Neuronal stem cell (in vitro differentiated cells): ENCODE measurements at regions not wholly inside any gene's neighbourhood (a gene's known extent, or its start where the extent isn't known, plus 50 kb on each side); places are given as distances from the start of the nearest gene placed in this dataset.

Source experiments
- DNase-seq: peaks from one replicate; pipeline ENCODE4 v3.0.0-alpha.2; 2013; ENCODE audit warnings: low spot score
- H2AFZ ChIP-seq: one replicate; pipeline ENCODE4 v1.6.1; 2013; ENCODE audit warnings: mild to moderate bottlenecking, low read length, inconsistent platforms
- H2AK5ac ChIP-seq: 2 replicates; pipeline ENCODE4 v1.6.1; 2013; ENCODE audit warnings: low read depth, mild to moderate bottlenecking, inconsistent platforms, low read length, moderate library complexity, mixed read lengths
- H2BK120ac ChIP-seq: 2 replicates; pipeline ENCODE4 v1.6.1; 2013; ENCODE audit warnings: low read depth, mild to moderate bottlenecking, inconsistent platforms, low read length, moderate library complexity, mixed read lengths
- H2BK12ac ChIP-seq: one replicate; pipeline ENCODE4 v1.6.1; 2013; ENCODE audit warnings: low read length, inconsistent platforms
- H2BK15ac ChIP-seq: 2 replicates; pipeline ENCODE4 v1.6.1; 2013; ENCODE audit warnings: mild to moderate bottlenecking, low read length, inconsistent platforms, mixed read lengths
- H2BK5ac ChIP-seq: one replicate; pipeline ENCODE4 v1.6.1; 2013; ENCODE audit warnings: inconsistent platforms, mild to moderate bottlenecking, low read length, moderate library complexity
- H3K14ac ChIP-seq: one replicate; pipeline ENCODE4 v1.6.1; 2013; ENCODE audit warnings: low read length, inconsistent platforms
- H3K18ac ChIP-seq: 2 replicates; pipeline ENCODE4 v1.6.1; 2013; ENCODE audit warnings: low read length, inconsistent platforms
- H3K23ac ChIP-seq: 2 replicates; pipeline ENCODE4 v1.6.1; 2013; ENCODE audit warnings: low read depth, mild to moderate bottlenecking, mixed read lengths, low read length, inconsistent platforms; ENCODE audit not compliant: poor library complexity
- H3K27ac ChIP-seq: replicated peaks from 3 replicates; pipeline ENCODE4 v1.5.1; 2013; ENCODE audit warnings: low read length, inconsistent platforms
- H3K27me3 ChIP-seq, 3 experiments: 2 replicates each; pipeline ENCODE4 v1.6.1; 2013; ENCODE audit warnings: low read length in 3 of 3, mild to moderate bottlenecking in 2 of 3, inconsistent platforms in 1 of 3, low read depth in 1 of 3, mixed read lengths in 1 of 3, moderate library complexity in 1 of 3; ENCODE audit not compliant: control insufficient read depth in 3 of 3, insufficient read depth in 3 of 3
- H3K36me3 ChIP-seq, 2 donors: replicated peaks in 1 of 2; 2 replicates each; pipeline ENCODE4 v1.6.1; 2013; ENCODE audit warnings: low read length in 2 of 2; ENCODE audit not compliant: control insufficient read depth in 2 of 2, insufficient read depth in 2 of 2
- H3K4ac ChIP-seq: 2 replicates; pipeline ENCODE4 v1.6.1; 2013; ENCODE audit warnings: inconsistent platforms, mild to moderate bottlenecking, low read length, moderate library complexity
- H3K4me1 ChIP-seq, 2 donors: 1 replicate in 1 of 2; 2 replicates in 1 of 2; pipeline ENCODE4 v1.6.1; 2013; ENCODE audit warnings: low read length in 2 of 2, low read depth in 1 of 2; ENCODE audit not compliant: control insufficient read depth in 2 of 2, insufficient read depth in 1 of 2
- H3K4me2 ChIP-seq: one replicate; pipeline ENCODE4 v1.6.1; 2013; ENCODE audit warnings: mild to moderate bottlenecking, low read length, inconsistent platforms; ENCODE audit not compliant: insufficient read depth, poor library complexity, severe bottlenecking
- H3K4me3 ChIP-seq, 2 donors: 2 replicates each; pipeline ENCODE4 v1.5.1; 2013; ENCODE audit warnings: low read length in 2 of 2, mild to moderate bottlenecking in 2 of 2, inconsistent platforms in 1 of 2, moderate library complexity in 1 of 2
- H3K79me1 ChIP-seq: one replicate; pipeline ENCODE4 v1.6.1; 2013; ENCODE audit warnings: low read depth, mild to moderate bottlenecking, inconsistent platforms, low read length, moderate library complexity
- H3K9ac ChIP-seq: one replicate; pipeline ENCODE4 v1.6.1; 2013; ENCODE audit warnings: mild to moderate bottlenecking, low read depth, low read length, inconsistent platforms; ENCODE audit not compliant: poor library complexity
- H3K9me3 ChIP-seq, 2 donors: replicated peaks in 1 of 2; 2 replicates each; pipeline versions ENCODE3 to v1.6.1; 2013; ENCODE audit warnings: low read length in 2 of 2, mild to moderate bottlenecking in 2 of 2, inconsistent platforms in 1 of 2, low read depth in 1 of 2, mixed read lengths in 1 of 2, moderate library complexity in 1 of 2; ENCODE audit not compliant: control insufficient read depth in 2 of 2, insufficient read depth in 1 of 2
- H4K8ac ChIP-seq: one replicate; pipeline ENCODE4 v1.6.1; 2013; ENCODE audit warnings: low read depth, mild to moderate bottlenecking, inconsistent platforms, low read length, moderate library complexity
- H4K91ac ChIP-seq: one replicate; pipeline ENCODE4 v1.6.1; 2013; ENCODE audit warnings: low read length, low read depth, mild to moderate bottlenecking, inconsistent platforms; ENCODE audit not compliant: poor library complexity
- WGBS, 2 donors: extraction: QIAGEN DNeasy Blood & Tissue Kit; methylation state at CpG; one replicate each; pipeline ENCODE4 v1.1.7; 2013; ENCODE audit warnings: missing lambda C conversion rate in 2 of 2, mixed read lengths in 1 of 2; ENCODE audit not compliant: insufficient read length in 2 of 2, insufficient replicate concordance in 1 of 2; ENCODE audit errors: extremely low coverage in 2 of 2; 5-methylcytosine and 5-hydroxymethylcytosine counted together

- no peak overlapping the region for H4K8ac ChIP-seq
- H2BK12ac ChIP-seq: no peak overlapping the region
- H4K91ac ChIP-seq: no peak overlapping the region
- no peak overlapping the region for H2AFZ ChIP-seq
- WGBS, 2 donors: no CpG with 5 or more reads among the region's 3 CpGs
- H2BK15ac ChIP-seq: no peak overlapping the region
- no peak overlapping the region for H3K27ac ChIP-seq
- DNase-seq: no peak
- H3K4me1 ChIP-seq: no peaks in the 10 kb centered on the region
- no peaks in the 10 kb centered on the region for H3K27me3 ChIP-seq
- no peak overlapping the region for H2BK5ac ChIP-seq
- H3K9me3 ChIP-seq: no peaks in the 10 kb centered on the region
- H3K14ac ChIP-seq: no peak overlapping the region
- no peak overlapping the region for H2BK120ac ChIP-seq
- no peak overlapping the region for H3K4ac ChIP-seq
- H3K79me1 ChIP-seq: no peaks in the 10 kb centered on the region
- no peak overlapping the region for H3K4me2 ChIP-seq
- H2AK5ac ChIP-seq: no peak overlapping the region
- no peaks in the 10 kb centered on the region for H3K36me3 ChIP-seq
- H3K9ac ChIP-seq: no peak overlapping the region
- no peak overlapping the region for H3K23ac ChIP-seq
- no peak overlapping the region for H3K4me3 ChIP-seq
- H3K18ac ChIP-seq: no peak overlapping the region
Observed at GRCh38 chr4:136599890-136600289, 932.4 kb downstream of the PCDH18 start.

DNA sequence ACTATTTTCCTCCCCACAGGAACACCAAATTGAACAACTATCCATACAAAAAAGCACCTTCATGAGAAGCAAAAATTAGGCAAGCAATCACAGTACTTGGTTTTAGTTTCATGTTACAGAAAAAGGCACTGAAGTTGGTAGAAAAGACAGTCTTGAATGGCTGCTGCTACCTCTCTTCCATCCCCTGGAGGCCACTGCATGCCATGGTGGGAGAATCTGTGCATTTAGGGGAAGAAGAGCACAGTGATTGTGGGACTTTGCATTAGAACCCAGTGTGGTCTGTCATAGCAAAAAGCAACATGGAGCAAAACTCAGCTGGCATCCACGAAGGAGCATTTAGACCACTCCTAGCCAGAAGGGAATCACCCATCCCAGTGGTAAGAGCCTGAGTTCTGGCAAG, 941.9 kb downstream of the PCDH18 start:
- Histone ChIP-seq H2BK120ac (no peak overlapping the region), H3K27me3 (no peaks in the 10 kb centered on the region), H2AK5ac (no peak overlapping the region), H3K14ac (no peak overlapping the region), H3K27ac (no peak overlapping the region), H2BK12ac (no peak overlapping the region), H3K36me3 (no peaks in the 10 kb centered on the region), H3K4me1 (peaks cover 0 to 2% of the 10 kb centered on the region in 2 donors), H3K23ac (no peak overlapping the region), H4K91ac (no peak overlapping the region), H3K4me3 (no peak overlapping the region), H2AFZ (peak overlapping the region; percentile 18), H3K9me3 (no peaks in the 10 kb centered on the region), H3K9ac (no peak overlapping the region), H2BK15ac (no peak overlapping the region), H3K18ac (no peak overlapping the region), H3K79me1 (no peaks in the 10 kb centered on the region), H2BK5ac (no peak overlapping the region), H4K8ac (no peak overlapping the region), H3K4ac (no peak overlapping the region), H3K4me2 (no peak overlapping the region)
- no peak for DNase-seq
- no CpG with 5 or more reads among the region's 1 CpG for WGBS, 2 donors

- Histone ChIP-seq H4K91ac (no peak overlapping the region), H2AK5ac (no peak overlapping the region), H2BK120ac (no peak overlapping the region), H3K23ac (no peak overlapping the region), H3K9ac (no peak overlapping the region), H2BK12ac (no peak overlapping the region), H3K4me2 (no peak overlapping the region), H3K14ac (no peak overlapping the region), H2AFZ (no peak overlapping the region), H2BK15ac (no peak overlapping the region), H2BK5ac (no peak overlapping the region), H3K36me3 (no peaks in the 10 kb centered on the region), H3K27me3 (no peaks in the 10 kb centered on the region), H3K18ac (no peak overlapping the region), H3K4me1 (no peaks in the 10 kb centered on the region), H3K4me3 (no peak overlapping the region), H4K8ac (no peak overlapping the region), H3K27ac (no peak overlapping the region), H3K4ac (no peak overlapping the region), H3K9me3 (no peaks in the 10 kb centered on the region), H3K79me1 (no peaks in the 10 kb centered on the region)
- WGBS, 2 donors: no CpG with 5 or more reads among the region's 1 CpG
- DNase-seq: no peak
Observed at GRCh38 chr4:136583567-136583966, 948.7 kb downstream of the PCDH18 start.

GRCh38 chr4:136581119-136581518, 951.2 kb downstream of the PCDH18 start:
- Histone ChIP-seq H3K79me1 (no peaks in the 10 kb centered on the region), H2BK15ac (no peak overlapping the region)

More at GRCh38 chr4:136581119-136581518, 951.2 kb downstream of the PCDH18 start:
- H2AK5ac ChIP-seq: no peak overlapping the region
- no peak overlapping the region for H3K18ac ChIP-seq
- no peak overlapping the region for H3K4me3 ChIP-seq
- H4K91ac ChIP-seq: no peak overlapping the region
- H2BK12ac ChIP-seq: no peak overlapping the region
- no peak overlapping the region for H3K27ac ChIP-seq
- no peak overlapping the region for H3K4ac ChIP-seq
- H3K9me3 ChIP-seq: no peaks in the 10 kb centered on the region
- H3K4me1 ChIP-seq: no peaks in the 10 kb centered on the region
- no peak overlapping the region for H4K8ac ChIP-seq
- no peaks in the 10 kb centered on the region for H3K27me3 ChIP-seq
- H3K9ac ChIP-seq: no peak overlapping the region
- no peak overlapping the region for H3K4me2 ChIP-seq
- H2BK5ac ChIP-seq: no peak overlapping the region
- H3K14ac ChIP-seq: no peak overlapping the region
- H2AFZ ChIP-seq: no peak overlapping the region
- H3K23ac ChIP-seq: no peak overlapping the region
- DNase-seq: no peak
- H2BK120ac ChIP-seq: no peak overlapping the region
- H3K36me3 ChIP-seq: no peaks in the 10 kb centered on the region
